Neuron (in vitro differentiated cells): ENCODE measurements at regions not wholly inside any gene's neighbourhood (a gene's known extent, or its start where the extent isn't known, plus 50 kb on each side); places are given as distances from the start of the nearest gene placed in this dataset.
"Not testable (repeated sequence)": the region's sequence is repeated elsewhere in the genome, so short reads cannot be mapped to it uniquely, and the experiment has no call there.

Experiments
- H2AFZ ChIP-seq: one replicate; pipeline ENCODE4 v1.6.1; 2013; ENCODE audit warnings: low read depth, mild to moderate bottlenecking, inconsistent platforms, low read length, moderate library complexity
- H3K27me3 ChIP-seq: one replicate; pipeline ENCODE4 v1.6.1; 2013; ENCODE audit warnings: low read length; ENCODE audit not compliant: insufficient read depth
- H3K36me3 ChIP-seq: one replicate; pipeline ENCODE4 v1.6.1; 2013; ENCODE audit warnings: low read length; ENCODE audit not compliant: insufficient read depth
- H3K4me1 ChIP-seq: one replicate; pipeline ENCODE4 v1.6.1; 2013; ENCODE audit warnings: low read length; ENCODE audit not compliant: insufficient read depth
- H3K4me3 ChIP-seq: 2 replicates; pipeline ENCODE4 v1.5.1; 2013; ENCODE audit warnings: mild to moderate bottlenecking, low read length, moderate library complexity
- H3K9me3 ChIP-seq: one replicate; pipeline ENCODE4 v1.6.1; 2013; ENCODE audit warnings: low read length

DNA sequence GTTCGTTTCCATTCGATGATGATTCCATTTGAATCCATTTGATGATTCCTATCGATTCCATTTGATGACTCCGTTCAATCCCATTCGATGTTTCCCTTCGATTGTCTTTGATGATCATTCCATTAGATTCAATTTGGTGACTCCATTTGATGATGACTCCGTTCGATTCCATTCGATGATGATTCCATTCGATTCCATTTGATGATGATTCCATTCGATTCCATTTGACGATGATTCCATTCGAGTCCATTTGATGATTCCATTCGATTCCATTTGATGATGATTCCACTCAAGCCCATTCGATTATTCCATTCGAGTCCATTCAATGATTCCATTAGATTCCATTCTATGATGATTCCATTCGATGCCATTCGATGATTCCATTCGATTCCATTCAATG, 2730.6 kb downstream of the RPIA start:
- H3K4me1 ChIP-seq, H3K4me3 ChIP-seq, H3K36me3 ChIP-seq, H3K9me3 ChIP-seq, H3K27me3 ChIP-seq, H2AFZ ChIP-seq: not testable (repeated sequence)

DNA sequence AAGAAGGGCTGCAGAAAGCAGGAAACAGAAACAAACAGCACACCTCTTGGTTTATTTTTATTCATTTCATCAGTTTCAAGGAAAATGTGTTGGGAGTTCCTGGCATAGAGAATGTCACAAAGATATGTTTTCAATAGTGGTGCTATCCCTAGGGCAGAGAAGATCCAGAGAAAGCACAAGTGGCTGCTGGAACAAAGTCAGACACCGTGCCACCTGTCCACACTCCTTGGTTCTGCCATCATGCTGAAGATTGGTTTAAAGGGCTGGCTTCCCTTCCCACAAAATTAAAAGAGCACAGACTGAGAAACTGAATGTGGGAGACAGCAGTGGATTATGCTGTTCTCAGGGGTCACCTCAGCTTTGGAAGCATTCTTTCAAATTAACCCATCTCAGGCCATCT, 2735.7 kb downstream of the RPIA start:
- H3K36me3 ChIP-seq, H2AFZ ChIP-seq, H3K4me3 ChIP-seq, H3K9me3 ChIP-seq, H3K27me3 ChIP-seq, H3K4me1 ChIP-seq: not testable (repeated sequence)

DNA sequence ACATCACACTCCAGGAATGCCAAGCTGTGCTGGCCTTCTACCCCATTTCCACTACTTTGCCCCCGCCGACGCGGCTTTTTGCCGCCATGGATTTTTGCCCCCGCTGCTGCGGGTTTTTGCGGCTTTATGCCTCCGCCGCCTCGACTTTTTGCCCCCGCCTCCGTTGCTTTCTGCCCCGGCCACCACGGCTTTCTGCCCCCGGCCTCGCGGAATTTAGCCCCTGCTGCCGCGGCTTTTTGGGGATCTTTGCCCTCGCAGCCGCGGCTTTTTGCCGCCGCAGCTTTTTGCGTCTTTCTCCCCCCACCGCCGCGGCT, 2750.4 kb downstream of the RPIA start:
- H2AFZ ChIP-seq, H3K27me3 ChIP-seq, H3K4me3 ChIP-seq, H3K9me3 ChIP-seq, H3K4me1 ChIP-seq, H3K36me3 ChIP-seq: not testable (repeated sequence)

DNA sequence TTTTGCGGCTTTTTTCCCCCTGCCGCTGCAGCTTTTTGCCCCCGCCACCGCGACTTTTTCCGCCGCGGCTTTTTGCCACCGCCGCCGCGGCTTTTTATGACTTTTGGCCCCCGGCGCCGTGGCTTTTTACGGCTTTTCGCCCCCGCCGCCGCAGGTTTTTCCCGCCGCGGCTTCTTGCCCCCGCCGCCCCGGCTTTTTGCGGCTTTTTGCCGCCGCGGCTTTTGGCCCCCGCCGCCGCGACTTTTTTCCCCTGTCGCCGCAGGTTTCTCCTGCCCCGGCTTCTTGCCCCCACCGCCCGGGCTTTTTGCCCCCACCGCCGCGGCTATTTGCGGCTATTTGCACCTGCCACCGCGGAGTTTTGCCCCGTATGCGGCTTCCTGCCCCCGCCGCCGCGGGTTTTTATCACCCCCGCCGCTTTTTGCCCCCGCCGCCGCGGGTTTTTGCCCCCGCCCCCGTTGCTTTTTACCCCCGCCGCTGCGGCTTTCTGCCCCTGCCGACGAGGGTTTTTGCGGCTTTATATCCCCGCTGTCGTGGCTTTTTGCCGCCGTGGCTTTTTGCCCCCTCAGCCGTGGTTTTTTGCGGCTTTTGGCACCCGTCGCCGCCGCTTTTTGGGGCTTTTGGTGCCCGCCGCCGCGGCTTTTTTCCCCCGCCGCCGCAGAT, 2750.9 kb downstream of the RPIA start:
- H3K27me3 ChIP-seq = no peaks in the 10 kb centered on the region
- no peaks in the 10 kb centered on the region for H3K9me3 ChIP-seq
- H3K36me3 ChIP-seq = no peaks in the 10 kb centered on the region
- no peak overlapping the region for H2AFZ ChIP-seq
- no peaks in the 10 kb centered on the region for H3K4me1 ChIP-seq
- H3K4me3 ChIP-seq = no peak overlapping the region

DNA sequence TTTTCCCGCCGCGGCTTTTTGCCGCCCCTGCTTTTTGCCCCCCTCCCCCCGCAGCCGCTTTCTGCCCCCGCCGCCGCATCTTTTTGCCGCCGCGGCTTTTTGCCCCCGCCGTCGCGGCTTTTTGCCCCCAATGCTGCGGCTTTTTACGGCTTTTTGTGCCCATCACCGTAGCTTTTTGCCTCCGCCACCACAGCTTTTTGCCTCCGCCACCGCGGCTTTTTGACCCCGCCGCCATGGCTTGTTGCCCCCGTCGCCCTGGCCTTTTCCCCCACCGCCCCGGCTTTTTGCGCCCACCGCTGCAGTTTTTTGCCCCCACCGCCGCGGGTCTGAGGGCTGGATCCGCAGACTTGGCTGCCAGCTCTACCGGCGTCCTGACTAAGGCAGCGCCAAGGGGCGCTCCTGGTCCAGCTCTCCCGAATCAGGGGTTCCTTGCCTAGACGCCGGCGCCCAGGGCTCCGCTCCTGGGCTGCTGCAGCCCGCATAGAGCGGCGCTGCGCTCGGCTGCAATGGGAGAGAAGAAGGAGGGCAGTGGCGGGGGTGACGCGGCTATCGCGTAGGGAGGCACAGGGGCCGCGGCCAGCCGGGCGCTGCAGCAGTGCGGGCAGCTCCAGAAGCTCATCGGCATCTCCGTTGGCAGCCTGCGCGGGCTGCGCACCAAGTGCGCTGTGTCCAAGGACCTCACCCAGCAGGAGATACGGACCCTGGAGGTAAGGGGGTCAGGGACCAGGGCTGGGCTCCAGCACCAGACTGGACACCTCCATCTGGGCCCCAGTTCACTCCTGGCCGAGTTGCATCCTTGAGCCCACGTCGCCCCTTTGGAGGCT, 2751.6 kb downstream of the RPIA start:
- not testable (repeated sequence) for H3K27me3 ChIP-seq, H2AFZ ChIP-seq, H3K9me3 ChIP-seq, H3K4me3 ChIP-seq, H3K4me1 ChIP-seq, H3K36me3 ChIP-seq

DNA sequence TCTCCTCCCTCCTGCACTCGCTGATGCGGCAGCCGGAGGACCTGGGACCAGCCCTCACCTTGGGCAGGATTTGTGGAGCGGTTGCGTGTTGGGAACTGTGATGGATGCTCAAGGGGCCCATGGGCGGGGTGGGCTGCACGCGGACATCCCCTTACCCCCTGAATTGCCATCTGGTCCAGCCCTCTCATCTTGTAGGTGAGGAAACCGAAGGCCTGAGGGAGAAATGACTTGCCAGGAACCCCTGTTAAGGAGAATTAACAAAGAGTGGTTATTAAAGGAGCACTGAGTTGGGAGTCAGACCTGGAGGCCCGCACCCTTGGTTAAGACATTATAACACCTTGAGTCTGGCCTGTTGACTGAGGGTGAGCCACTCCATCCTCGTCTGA, 2752.2 kb downstream of the RPIA start:
- not testable (repeated sequence) for H3K27me3 ChIP-seq, H3K36me3 ChIP-seq, H2AFZ ChIP-seq, H3K9me3 ChIP-seq, H3K4me1 ChIP-seq, H3K4me3 ChIP-seq

DNA sequence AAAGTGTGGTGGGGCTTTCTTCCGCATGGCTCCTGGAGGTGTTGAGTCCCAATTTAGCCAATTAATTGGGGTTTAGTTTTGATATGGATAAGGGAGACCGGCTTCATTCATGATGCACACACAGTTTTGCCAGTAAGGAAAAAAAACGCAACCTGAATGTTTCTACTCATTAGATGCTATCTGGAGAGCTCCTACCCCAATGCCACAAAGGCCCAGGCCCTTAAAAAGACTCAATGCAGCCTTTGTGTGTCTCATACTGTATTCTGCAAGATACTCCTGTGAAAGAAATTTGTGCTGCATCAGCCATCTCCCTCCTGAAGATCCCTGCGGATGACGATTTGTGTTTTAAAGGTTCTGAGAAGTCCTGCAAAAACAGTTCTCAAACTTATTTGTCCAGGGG, 2754.2 kb downstream of the RPIA start:
- H3K36me3 ChIP-seq, H2AFZ ChIP-seq, H3K4me1 ChIP-seq, H3K9me3 ChIP-seq, H3K27me3 ChIP-seq, H3K4me3 ChIP-seq: not testable (repeated sequence)

DNA sequence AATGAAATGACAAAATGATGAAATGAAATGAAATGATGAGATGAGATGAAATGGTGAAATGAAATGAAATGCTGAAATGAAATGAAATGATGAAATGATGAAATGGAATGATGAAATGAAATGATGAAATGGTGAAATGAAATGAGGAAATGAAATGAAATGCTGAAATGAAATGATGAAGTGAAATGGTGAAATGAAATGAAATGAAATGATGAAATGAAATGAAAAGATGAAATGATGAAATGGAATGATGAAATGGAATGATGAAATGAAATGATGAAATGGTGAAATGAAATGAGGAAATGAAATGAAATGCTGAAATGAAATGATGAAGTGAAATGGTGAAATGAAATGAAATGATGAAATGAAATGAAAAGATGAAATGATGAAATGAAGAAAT, 2755.0 kb downstream of the RPIA start:
- not testable (repeated sequence) for H3K9me3 ChIP-seq, H3K4me3 ChIP-seq, H3K36me3 ChIP-seq, H3K4me1 ChIP-seq, H2AFZ ChIP-seq, H3K27me3 ChIP-seq

DNA sequence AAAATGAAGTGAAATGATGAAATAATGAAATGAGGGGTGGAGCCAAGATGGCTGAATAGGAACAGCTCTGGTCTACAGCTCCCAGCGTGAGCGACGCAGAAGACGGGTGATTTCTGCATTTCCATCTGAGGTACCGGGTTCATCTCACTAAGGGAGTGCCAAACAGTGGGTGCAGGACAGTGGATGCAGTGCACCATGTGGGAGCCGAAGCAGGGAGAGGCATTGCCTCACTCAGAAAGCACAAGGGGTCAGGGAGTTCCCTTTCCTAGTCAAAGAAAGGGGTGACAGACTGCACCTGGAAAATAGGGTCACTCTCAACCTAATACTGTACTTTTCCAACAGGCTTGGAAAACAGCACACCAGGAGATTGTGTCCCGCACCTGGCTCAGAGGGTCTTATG, 2755.4 kb downstream of the RPIA start:
- not testable (repeated sequence) for H3K4me3 ChIP-seq, H3K36me3 ChIP-seq, H3K4me1 ChIP-seq, H2AFZ ChIP-seq, H3K27me3 ChIP-seq, H3K9me3 ChIP-seq

DNA sequence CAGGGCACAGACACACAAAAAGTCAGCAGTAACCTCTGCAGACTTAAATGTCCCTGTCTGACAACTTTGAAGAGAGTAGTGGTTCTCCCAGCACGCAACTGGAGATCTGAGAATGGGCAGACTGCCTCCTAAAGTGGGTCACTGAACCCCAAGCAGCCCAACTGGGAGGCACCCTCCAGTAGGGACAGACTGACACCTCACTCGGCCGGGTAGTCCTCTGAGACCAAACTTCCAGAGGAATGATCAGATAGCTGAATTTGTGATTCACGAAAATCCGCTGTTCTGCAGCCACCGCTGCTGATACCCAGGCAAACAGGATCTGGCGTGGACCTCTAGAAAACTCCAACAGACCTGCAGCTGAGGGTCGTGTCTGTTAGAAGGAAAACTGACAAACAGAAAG, 2756.0 kb downstream of the RPIA start:
- not testable (repeated sequence) for H3K27me3 ChIP-seq, H3K4me1 ChIP-seq, H2AFZ ChIP-seq, H3K4me3 ChIP-seq, H3K9me3 ChIP-seq, H3K36me3 ChIP-seq

DNA sequence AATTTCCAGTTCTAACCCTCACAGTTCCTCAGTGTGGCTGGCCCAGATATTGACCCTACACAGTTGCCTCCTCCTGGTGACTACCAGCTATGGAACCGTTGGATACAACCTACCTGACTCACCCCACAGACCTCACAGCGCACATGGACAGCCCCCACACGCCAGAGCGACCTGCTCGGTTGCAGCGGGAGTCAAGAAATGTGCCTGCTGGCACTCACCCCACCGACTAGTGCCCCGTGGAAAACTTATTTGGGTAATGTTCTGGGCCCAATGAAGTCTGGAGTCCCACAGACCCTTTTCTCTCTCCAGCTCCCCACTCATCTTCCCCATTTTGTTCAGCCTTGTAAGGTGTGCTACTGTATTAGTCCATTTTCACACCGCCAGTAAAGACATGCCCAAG, 2770.8 kb downstream of the RPIA start:
- H3K36me3 ChIP-seq = not testable (repeated sequence)

DNA sequence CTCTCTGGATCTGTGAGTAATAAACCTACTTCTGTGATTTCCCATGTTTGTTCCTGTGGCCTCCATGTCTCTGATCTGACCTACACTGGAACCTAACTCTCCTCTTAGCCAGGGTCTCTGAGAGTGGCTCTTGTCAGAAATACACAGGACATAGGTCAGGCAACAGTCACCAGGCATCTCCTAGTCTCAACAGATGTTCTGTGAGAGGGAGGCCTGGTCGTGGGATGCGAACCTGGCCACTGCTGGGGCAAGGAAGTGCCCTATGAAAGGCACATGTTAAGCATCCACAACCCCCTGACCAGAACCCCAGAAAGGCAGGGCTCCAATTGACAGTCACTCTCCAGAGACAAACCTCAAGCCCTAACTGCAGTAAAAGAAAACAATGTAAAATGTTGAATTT, 2771.5 kb downstream of the RPIA start:
- H3K4me1 ChIP-seq, H3K9me3 ChIP-seq, H3K4me3 ChIP-seq, H2AFZ ChIP-seq, H3K27me3 ChIP-seq, H3K36me3 ChIP-seq: not testable (repeated sequence)

More for the DNA sequence above, 2770.8 kb downstream of the RPIA start:
- not testable (repeated sequence) for H2AFZ ChIP-seq, H3K9me3 ChIP-seq, H3K4me3 ChIP-seq, H3K27me3 ChIP-seq, H3K4me1 ChIP-seq

DNA sequence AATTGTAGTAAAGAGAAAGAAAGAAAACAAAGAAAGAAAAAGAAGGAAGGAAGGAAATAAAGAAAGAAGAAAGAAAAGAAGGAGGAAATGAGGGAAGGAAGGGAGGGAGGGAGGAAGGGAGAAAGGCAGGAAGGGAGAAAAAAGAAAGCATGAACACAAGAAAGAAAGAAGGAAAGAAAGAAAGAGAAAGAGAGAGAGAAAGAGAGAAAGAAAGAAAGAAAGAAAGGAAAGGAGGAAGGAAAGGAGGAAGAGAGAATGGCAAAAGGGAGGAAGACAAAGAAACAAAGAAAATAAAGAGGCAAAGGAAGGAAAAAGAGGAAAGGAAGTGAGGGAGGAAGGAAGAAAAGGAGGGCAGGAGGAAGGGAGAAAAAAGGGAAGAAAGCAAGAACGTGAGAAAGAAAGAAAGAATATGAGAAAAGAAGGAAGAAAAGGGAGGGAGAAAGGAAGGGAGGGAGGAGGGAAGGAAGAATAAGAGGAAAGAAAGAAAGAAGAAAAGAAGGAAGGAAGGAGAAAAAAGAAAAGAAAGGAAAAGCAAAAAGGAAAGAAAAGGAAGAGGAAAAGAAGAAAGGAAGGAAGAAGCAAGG, 2775.4 kb downstream of the RPIA start:
- not testable (repeated sequence) for H3K9me3 ChIP-seq, H3K4me1 ChIP-seq

More for the DNA sequence above, 2775.4 kb downstream of the RPIA start:
- not testable (repeated sequence) for H3K4me3 ChIP-seq, H2AFZ ChIP-seq, H3K27me3 ChIP-seq, H3K36me3 ChIP-seq
